GM18520 (cell line): ENCODE measurements at regions not wholly inside any gene's neighbourhood (a gene's known extent, or its start where the extent isn't known, plus 50 kb on each side); places are given as distances from the start of the nearest gene placed in this dataset.

Experiments used
- ATAC-seq: cut with Tn5 transposase; IDR thresholded peaks from one replicate; pipeline ENCODE4 v1.9.1; 2021; ENCODE audit not compliant: unreplicated experiment

- ATAC-seq = peak; percentile 58
These were observed 74.2 kb upstream of the RFC3 start for GRCh38 chr13:33743438-33744368.

- no peak for ATAC-seq
These were observed 73.2 kb upstream of the RFC3 start for GRCh38 chr13:33744589-33745369.

- ATAC-seq = peak; percentile 48
These were observed 72.3 kb upstream of the RFC3 start for GRCh38 chr13:33745370-33746324.

- ATAC-seq = no peak
These were observed 71.1 kb upstream of the RFC3 start for GRCh38 chr13:33746867-33747266.

- no peak for ATAC-seq
These were observed 66.8 kb upstream of the RFC3 start for GRCh38 chr13:33751151-33751550.

GRCh38 chr13:33752094-33752493 lies 65.9 kb upstream of the RFC3 start:
- no peak for ATAC-seq

GRCh38 chr13:33752597-33752996 lies 65.4 kb upstream of the RFC3 start:
- ATAC-seq = no peak

- ATAC-seq = no peak
These were observed 61.0 kb upstream of the RFC3 start for GRCh38 chr13:33756929-33757328.

- peak; percentile 79 for ATAC-seq
These were observed 60.2 kb upstream of the RFC3 start for GRCh38 chr13:33757713-33758112.

- peak; percentile 36 for ATAC-seq
These were observed 59.8 kb upstream of the RFC3 start for GRCh38 chr13:33758113-33758512.

GRCh38 chr13:33761740-33762139 lies 56.2 kb upstream of the RFC3 start:
- no peak for ATAC-seq

- ATAC-seq = no peak
These were observed 54.9 kb upstream of the RFC3 start for GRCh38 chr13:33763021-33763420.

GRCh38 chr13:33764716-33765115 lies 53.2 kb upstream of the RFC3 start:
- ATAC-seq = no peak

- ATAC-seq = no peak
These were observed 51.4 kb upstream of the RFC3 start for GRCh38 chr13:33766329-33767123.

- no peak for ATAC-seq
These were observed 50.8 kb upstream of the RFC3 start for GRCh38 chr13:33767140-33767539.
